PC-9 (cell line): ENCODE measurements at regions not wholly inside any gene's neighbourhood (a gene's known extent, or its start where the extent isn't known, plus 50 kb on each side); places are given as distances from the start of the nearest gene placed in this dataset.

Experiments
- BruUV-seq: library from RNA; stranded (reverse); fragments of 400-500 nt; replicated peaks from 2 replicates; lab custom pipeline; 2021; lab: Mats Ljungman, UMichigan
- CTCF ChIA-PET: fragments of 300-600 bp; sonication (Branson Sonifier 250); formaldehyde crosslinking; loops from one replicate; lab custom pipeline; 2022; ENCODE audit warnings: antibody characterized with exemption; lab: Charles Lee
- POLR2A ChIA-PET: fragments of 300-600 bp; sonication (Branson Sonifier 250); formaldehyde crosslinking; loops from one replicate; lab custom pipeline; 2022; ENCODE audit warnings: antibody characterized with exemption; ENCODE audit not compliant: unreplicated experiment; lab: Charles Lee
- DNase-seq, 2 experiments: peaks; one replicate each; pipeline versions ENCODE4 v3.0.0 to v3.0.0-alpha.2; 2015 to 2022; ENCODE audit warnings: mixed read lengths in 1 of 2
- H2AFZ ChIP-seq: fragments of 200-600 bp; sonication (generic); 2 replicates; pipeline ENCODE4 v1.8.1; 2017; ENCODE audit warnings: antibody characterized with exemption
- H3F3A ChIP-seq: fragments of 200-600 bp; sonication (generic); 2 replicates; pipeline ENCODE4 v1.8.1; 2017; ENCODE audit warnings: antibody characterized with exemption, mild to moderate bottlenecking, low read depth; ENCODE audit not compliant: insufficient read depth
- H3K27ac ChIP-seq: fragments of 200-600 bp; sonication (generic); 2 replicates; pipeline ENCODE4 v1.6.1; 2016; ENCODE audit warnings: mixed run types
- H3K27me3 ChIP-seq: fragments of 200-600 bp; sonication (generic); 2 replicates; pipeline ENCODE4 v1.6.1; 2016; ENCODE audit warnings: low read depth, mixed run types; ENCODE audit not compliant: insufficient read depth
- H3K36me3 ChIP-seq: fragments of 200-600 bp; sonication (generic); 2 replicates; pipeline ENCODE4 v1.6.1; 2016; ENCODE audit warnings: low read depth, mixed run types
- H3K4me1 ChIP-seq: fragments of 200-600 bp; sonication (generic); replicated peaks from 2 replicates; pipeline ENCODE4 v1.6.1; 2016; ENCODE audit warnings: mixed run types; ENCODE audit not compliant: insufficient read depth
- H3K4me2 ChIP-seq: fragments of 200-600 bp; sonication (generic); 2 replicates; pipeline ENCODE4 v1.6.1; 2017; ENCODE audit warnings: mixed run types
- H3K4me3 ChIP-seq: fragments of 200-600 bp; sonication (generic); 2 replicates; pipeline ENCODE4 v1.6.1; 2016; ENCODE audit warnings: mixed run types
- H3K79me2 ChIP-seq: fragments of 200-600 bp; sonication (generic); 2 replicates; pipeline ENCODE4 v1.6.1; 2017; ENCODE audit warnings: low read depth, mixed run types
- H3K9me2 ChIP-seq: fragments of 200-600 bp; sonication (generic); 2 replicates; pipeline ENCODE4 v1.8.1; 2017; ENCODE audit warnings: mild to moderate bottlenecking; ENCODE audit not compliant: insufficient read depth
- H3K9me3 ChIP-seq: fragments of 200-600 bp; sonication (generic); 2 replicates; pipeline ENCODE4 v1.8.1; 2016; ENCODE audit warnings: low read depth; ENCODE audit not compliant: insufficient read depth
- H4K20me1 ChIP-seq: fragments of 200-600 bp; sonication (generic); 2 replicates; pipeline ENCODE4 v1.8.1; 2017; ENCODE audit not compliant: insufficient read depth
- CTCF ChIP-seq: fragments of 200-600 bp; sonication (generic); conservative IDR thresholded peaks from 2 replicates; pipeline ENCODE4 v1.6.1; 2017; ENCODE audit warnings: mixed run types, antibody characterized with exemption, mild to moderate bottlenecking, moderate library complexity
- EZH2 ChIP-seq: fragments of 200-600 bp; sonication (generic); IDR thresholded peaks from 2 replicates; pipeline ENCODE4 v1.8.0; 2017; ENCODE audit warnings: antibody characterized with exemption, low read depth
- intact Hi-C: fragments of 100-400 bp; cut with micrococcal nuclease; formaldehyde crosslinking; loops from one replicate; pipeline ENCODE4 v1.10.0; 2022; ENCODE audit not compliant: unreplicated experiment

GRCh38 chr14:99011385-99011784, 260.6 kb downstream of the BCL11B start:
- Histone ChIP-seq H3K79me2 (no peaks in the 10 kb centered on the region), H3K4me1 (no peaks in the 10 kb centered on the region), H3K9me2 (no peaks in the 10 kb centered on the region), H3K9me3 (no peaks in the 10 kb centered on the region), H3F3A (no peaks in the 10 kb centered on the region), H3K36me3 (no peaks in the 10 kb centered on the region), H3K27me3 (peaks cover 41% of the 10 kb centered on the region), H3K4me2 (no peak overlapping the region), H3K27ac (no peak overlapping the region), H2AFZ (no peak overlapping the region), H4K20me1 (no peaks in the 10 kb centered on the region), H3K4me3 (no peak overlapping the region)
- BruUV-seq, result no TSS peak
- TF ChIP-seq CTCF (no peak), EZH2 (no peak)
- POLR2A ChIA-PET, result no interaction called here
- no peak for DNase-seq
- intact Hi-C loops, result no loop called here
- CTCF ChIA-PET, result no interaction called here

- BruUV-seq, result no TSS peak
Observed at GRCh38 chr14:99012703-99013102, 259.3 kb downstream of the BCL11B start.

GRCh38 chr14:99015833-99016232, 256.2 kb downstream of the BCL11B start:
- Histone ChIP-seq H3K79me2 (no peaks in the 10 kb centered on the region), H4K20me1 (no peaks in the 10 kb centered on the region), H3K9me2 (no peaks in the 10 kb centered on the region), H3K27me3 (peaks cover 23% of the 10 kb centered on the region), H3F3A (no peaks in the 10 kb centered on the region), H3K27ac (no peak overlapping the region), H3K4me3 (no peak overlapping the region), H3K4me2 (no peak overlapping the region), H3K36me3 (no peaks in the 10 kb centered on the region), H3K4me1 (no peaks in the 10 kb centered on the region), H3K9me3 (no peaks in the 10 kb centered on the region), H2AFZ (no peak overlapping the region)
- intact Hi-C loops, result no loop called here
- ChIA-PET POLR2A (no interaction called here), CTCF (no interaction called here)
- no TSS peak for BruUV-seq
- DNase-seq, result no peak
- no peak for TF ChIP-seq CTCF
- TF ChIP-seq EZH2, result no peak

More at GRCh38 chr14:99012703-99013102, 259.3 kb downstream of the BCL11B start:
- no peak for DNase-seq
- no peaks in the 10 kb centered on the region for H3K36me3 ChIP-seq
- no peak for TF ChIP-seq EZH2
- TF ChIP-seq CTCF, result no peak
- peaks cover 37% of the 10 kb centered on the region for H3K27me3 ChIP-seq
- POLR2A ChIA-PET, result no interaction called here
- H3K79me2 ChIP-seq, result no peaks in the 10 kb centered on the region
- H4K20me1 ChIP-seq, result no peaks in the 10 kb centered on the region
- no peaks in the 10 kb centered on the region for H3F3A ChIP-seq
- intact Hi-C loops, result no loop called here
- CTCF ChIA-PET, result interaction anchor here (0.6 kb wide), 1 partner anchor 518 kb away, joined by 4 read pairs; no protein-coding TSS in a partner anchor
- H3K4me2 ChIP-seq, result no peak overlapping the region
- no peak overlapping the region for H3K27ac ChIP-seq
- no peak overlapping the region for H3K4me3 ChIP-seq
- H3K9me2 ChIP-seq, result no peaks in the 10 kb centered on the region
- H3K4me1 ChIP-seq, result no peaks in the 10 kb centered on the region
- no peak overlapping the region for H2AFZ ChIP-seq
- no peaks in the 10 kb centered on the region for H3K9me3 ChIP-seq
